GM19455 (cell line): ENCODE measurements at regions not wholly inside any gene's neighbourhood (a gene's known extent, or its start where the extent isn't known, plus 50 kb on each side); places are given as distances from the start of the nearest gene placed in this dataset.

ENCODE experiments used
- ATAC-seq: cut with Tn5 transposase; IDR thresholded peaks from one replicate; pipeline ENCODE4 v1.9.1; 2021; ENCODE audit not compliant: unreplicated experiment

DNA sequence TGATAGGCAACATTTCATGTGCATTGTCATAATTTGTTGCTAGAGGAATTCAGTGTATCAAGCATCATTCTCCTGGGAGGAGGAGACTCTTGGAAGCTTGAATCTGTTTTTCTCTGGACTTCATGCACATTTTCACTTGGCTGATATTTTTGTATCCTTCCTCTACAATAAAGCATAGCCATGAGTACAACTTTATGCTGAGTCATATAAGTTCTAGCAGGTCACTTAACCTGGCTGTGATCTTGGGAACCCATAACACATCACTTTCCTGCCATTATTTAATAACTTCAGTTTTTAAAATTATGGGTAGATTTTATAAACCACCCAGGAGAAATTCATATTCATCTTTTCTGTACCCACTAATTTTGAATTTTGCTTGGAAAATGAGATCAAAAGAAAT is 203.0 kb upstream of the CD96 start:
- ATAC-seq, result no peak

DNA sequence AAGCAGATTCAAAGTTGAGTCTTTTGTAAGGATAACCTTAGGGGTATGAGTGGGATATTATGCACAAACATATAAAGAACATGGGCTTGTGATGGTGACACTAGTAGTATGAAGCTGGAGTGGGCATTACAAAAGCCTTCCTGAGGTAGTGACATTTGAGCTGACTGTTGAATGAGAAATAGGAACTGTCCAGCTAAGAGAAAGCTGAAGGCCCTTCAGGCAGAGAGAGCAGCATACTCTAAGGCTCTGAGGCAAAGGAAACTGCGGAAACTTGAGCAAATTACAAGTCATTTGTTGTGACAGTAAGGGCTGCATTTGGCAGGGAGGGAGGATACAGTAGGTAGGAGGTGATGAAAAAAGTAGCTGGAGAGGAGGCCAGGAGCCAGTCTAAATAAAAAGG is 190.7 kb upstream of the CD96 start:
- ATAC-seq, result no peak

- ATAC-seq, result no peak
These were observed 189.4 kb upstream of the CD96 start for GRCh38 chr3:111352585-111352984.

DNA sequence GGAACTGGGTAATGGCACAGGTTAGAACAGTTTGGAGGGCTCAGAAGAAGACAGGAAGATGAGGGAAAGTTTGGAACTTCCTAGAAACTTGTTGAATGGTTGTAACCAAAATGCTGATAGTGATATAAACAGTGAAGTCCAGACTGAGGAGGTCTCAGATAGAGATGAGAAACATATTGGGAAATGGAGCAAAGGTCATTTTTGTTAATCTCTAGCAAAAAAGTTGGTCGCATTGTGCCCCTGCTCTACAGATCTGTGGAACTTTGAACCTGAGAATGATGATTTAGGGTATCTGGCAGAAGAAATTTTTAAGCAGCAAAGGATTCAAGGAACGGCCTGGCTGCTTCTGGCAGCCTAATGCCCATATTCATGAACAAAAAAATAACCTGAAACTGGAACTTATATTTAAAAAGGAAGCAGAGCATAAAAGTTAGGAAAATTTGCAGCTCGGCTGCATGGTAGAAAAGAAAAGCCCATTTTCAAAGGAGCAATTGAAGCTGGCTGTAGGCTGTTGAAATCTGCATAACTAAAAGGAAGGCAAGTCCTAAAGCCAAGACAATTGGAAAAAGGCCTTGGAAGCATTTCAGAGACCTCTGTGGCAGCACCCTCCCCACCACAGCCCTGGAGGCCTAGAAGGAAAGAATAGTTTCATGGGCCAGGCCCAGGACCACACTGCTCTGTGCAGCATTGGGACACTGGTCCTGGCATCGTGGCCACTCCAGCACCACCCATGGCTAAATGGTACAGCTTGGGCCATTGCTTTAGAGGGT is 182.6 kb upstream of the CD96 start:
- ATAC-seq, result no peak

DNA sequence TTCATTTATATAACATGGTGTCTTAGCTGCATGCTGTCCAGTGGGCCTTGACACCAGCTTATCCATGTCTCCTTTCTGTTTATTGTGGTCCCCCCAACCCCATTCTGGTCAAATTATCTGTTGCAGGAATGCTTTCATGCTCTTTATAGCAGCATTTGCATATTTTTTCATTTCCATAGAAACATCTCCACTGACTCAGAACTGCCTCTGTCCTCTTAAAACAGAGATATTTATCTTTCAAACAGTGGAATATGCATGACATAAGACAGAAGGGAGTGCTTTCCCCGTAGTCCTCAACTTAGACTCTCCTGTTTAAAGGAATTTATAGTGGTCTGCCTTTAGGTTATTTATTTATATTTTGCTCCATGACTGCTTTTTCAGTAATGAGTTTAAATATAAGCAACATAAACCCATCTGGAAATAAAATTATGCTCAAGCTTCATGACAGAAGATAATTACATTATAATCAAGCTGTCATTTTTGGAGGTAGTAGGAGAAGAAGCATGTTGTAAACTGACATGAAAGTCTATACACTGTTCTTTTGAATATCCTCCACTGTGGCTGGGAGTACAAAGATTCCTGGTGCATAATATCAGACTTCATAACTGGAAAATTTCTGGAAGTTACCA is 179.5 kb upstream of the CD96 start:
- ATAC-seq, result no peak

DNA sequence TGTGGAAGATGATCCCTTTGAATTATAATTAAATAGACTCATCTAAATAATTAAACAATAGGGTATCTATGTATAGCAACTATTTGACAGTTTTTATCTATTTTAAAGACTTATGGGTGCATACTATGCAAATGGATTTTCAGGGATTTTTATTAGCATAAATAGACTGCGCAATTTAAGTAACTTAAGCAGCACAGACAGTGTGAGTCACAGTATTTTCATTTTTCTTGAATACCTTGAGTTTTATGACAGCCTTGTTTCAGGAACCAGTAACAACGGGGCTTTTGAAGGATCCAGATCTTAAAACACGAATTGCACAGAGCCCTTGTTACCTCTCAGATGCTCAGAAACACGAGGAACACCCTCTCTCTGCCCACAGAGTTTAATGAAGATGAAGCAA is 175.5 kb upstream of the CD96 start:
- no peak for ATAC-seq

- no peak for ATAC-seq
These were observed 173.9 kb upstream of the CD96 start for GRCh38 chr3:111368056-111368455.

DNA sequence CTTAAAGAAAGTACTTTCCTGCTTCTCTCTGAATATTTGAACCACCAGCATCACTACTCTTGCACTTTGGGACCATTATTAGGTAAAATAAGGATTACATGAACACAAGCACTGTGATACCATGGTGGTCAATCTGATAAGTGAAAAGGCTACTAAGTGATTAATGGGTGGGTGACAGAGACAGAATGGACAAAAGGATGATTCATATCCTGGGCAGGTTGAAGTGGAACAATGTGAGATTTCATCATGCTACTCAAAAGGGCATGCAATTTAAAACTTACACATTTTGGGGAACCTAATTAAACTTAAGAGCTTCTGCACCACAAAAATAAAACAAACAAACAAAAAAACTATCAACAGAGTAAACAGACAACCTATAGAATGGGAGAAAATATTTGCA is 172.0 kb upstream of the CD96 start:
- ATAC-seq, result no peak

DNA sequence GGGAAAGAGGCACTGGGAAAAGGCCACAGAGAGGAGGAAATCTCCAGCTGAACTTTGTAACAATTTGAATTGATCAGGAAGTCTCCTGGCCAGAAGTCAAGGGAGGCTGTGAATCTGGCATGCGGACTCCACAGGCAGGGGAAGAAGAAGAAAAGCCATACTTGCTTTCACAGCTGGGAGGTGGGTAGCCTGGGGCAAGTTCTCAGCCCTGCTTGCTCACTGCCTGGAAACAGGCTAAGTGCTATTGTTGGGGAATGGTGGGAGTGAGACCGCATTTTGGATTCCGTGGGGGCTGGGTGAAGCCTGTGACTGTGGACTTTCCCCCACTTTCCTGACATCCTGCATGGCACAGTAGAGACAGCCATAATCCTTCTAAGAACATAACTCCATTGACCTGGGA is 168.8 kb upstream of the CD96 start:
- no peak for ATAC-seq

GRCh38 chr3:111373861-111374260 is 168.1 kb upstream of the CD96 start:
- ATAC-seq, result no peak

GRCh38 chr3:111385971-111386495 is 156.0 kb upstream of the CD96 start:
- no peak for ATAC-seq

- no peak for ATAC-seq
These were observed 149.1 kb upstream of the CD96 start for GRCh38 chr3:111392894-111393398.

DNA sequence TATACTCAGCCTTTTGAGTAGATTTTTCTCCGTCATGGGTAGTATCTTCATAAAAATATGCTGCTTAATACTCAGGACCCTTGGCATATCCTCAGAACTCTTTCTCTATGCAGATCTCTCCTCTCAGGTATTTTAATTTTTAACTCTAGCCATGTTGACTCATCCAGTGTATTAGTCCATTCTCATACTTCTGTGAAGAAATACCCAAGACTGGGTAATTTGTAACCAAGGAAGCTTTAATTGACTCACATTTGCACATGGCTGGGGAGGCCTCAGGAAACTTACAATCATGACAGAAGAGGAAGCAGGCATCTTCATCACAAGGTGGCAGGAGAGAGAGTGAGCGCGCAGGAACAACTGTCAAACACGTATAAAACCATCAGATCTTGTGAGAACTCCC is 129.3 kb upstream of the CD96 start:
- no peak for ATAC-seq

- ATAC-seq, result no peak
These were observed 127.5 kb upstream of the CD96 start for GRCh38 chr3:111414531-111414930.

DNA sequence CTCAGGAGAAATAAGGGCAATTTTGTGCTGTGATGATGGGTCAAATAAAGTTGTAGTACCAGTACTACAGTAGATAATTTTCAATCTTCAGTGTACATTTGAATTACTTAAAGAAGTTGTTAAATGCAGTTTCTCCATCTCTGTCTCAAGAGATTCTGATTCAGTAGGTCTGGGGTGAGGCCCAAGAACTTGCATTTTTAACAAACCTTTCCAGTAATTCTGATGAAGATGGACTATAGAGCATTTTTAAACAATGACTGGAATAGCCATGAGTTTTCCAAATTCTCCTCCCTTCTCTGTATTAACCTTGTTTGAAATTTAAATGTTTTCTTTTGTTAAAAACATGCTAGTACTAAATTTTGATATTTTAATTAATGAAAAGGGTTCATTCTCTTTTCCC is 127.0 kb upstream of the CD96 start:
- no peak for ATAC-seq

GRCh38 chr3:111418391-111418790 is 123.6 kb upstream of the CD96 start:
- ATAC-seq, result no peak

GRCh38 chr3:111428301-111428700 is 113.7 kb upstream of the CD96 start:
- ATAC-seq, result no peak

- ATAC-seq, result no peak
These were observed 106.9 kb upstream of the CD96 start for GRCh38 chr3:111434941-111435622.

- no peak for ATAC-seq
These were observed 103.7 kb upstream of the CD96 start for GRCh38 chr3:111438283-111438682.

DNA sequence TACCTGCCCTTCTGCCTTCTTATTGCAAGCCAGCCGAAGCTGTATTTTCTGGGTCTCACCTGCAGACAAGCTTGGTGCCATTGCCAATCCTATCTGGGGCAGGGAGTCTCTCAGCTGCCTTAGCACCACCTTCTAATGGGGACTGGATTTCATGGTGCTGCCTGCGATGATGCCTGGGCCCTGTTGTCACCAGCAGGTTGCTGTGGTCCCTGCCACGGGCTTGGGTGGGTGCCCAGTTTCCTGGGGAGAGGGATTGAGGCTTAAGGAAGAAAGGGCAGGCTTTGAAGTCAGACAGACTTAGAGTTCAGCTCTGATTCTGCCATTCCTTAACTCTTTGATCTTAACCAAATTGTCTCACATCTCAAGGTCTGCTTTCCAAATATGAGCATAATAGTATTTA is 87.4 kb upstream of the CD96 start:
- ATAC-seq, result no peak

DNA sequence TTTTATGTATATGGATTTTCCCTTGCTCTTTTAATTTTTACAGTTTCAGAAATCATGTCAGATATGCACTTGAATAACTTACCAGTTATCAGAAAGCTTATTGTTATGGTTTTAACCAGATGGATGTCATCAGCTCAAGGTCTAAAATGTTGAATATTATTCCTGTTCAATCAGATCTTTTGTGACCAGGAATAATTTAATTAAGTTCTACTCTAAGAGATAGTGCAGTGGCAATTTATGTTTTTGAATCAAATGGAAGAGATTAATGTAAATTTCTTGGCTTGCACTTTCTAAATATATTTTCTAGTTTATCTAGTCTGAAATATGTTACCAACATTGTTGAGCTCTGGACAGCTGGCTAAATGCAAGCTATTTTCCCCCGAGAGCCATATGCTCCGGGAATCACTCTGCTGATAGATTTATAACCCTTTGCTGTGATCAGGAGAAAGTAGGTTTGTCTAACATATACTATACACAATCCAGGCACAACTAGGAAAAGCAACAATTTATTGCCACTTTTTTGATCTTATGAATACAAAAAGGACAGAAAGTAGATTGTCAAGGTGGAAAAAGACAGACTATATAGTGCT is 76.8 kb upstream of the CD96 start:
- ATAC-seq, result no peak
